Lung (tissue), 11 donors: ENCODE measurements at regions not wholly inside any gene's neighbourhood (a gene's known extent, or its start where the extent isn't known, plus 50 kb on each side); places are given as distances from the start of the nearest gene placed in this dataset.

Experiments
- ATAC-seq: fragments of 200-7000 bp; cut with Tn5 transposase; one replicate; pipeline ENCODE4 v1.9.1; 2020; ENCODE audit warnings: moderate number of reproducible peaks; ENCODE audit not compliant: insufficient read depth, low FRiP score
- DNase-seq, 3 donors: peaks; one replicate each; pipeline ENCODE4 v3.0.0-alpha.2; 2013 to 2017
- H3K27ac ChIP-seq, 2 donors: one replicate each; pipeline ENCODE4 v1.5.1; 2013; ENCODE audit warnings: mild to moderate bottlenecking in 2 of 2, moderate library complexity in 2 of 2, control low read depth in 1 of 2, inconsistent platforms in 1 of 2, low read depth in 1 of 2, low read length in 1 of 2
- H3K27me3 ChIP-seq, 3 donors: one replicate each; pipeline ENCODE4 v1.5.1; 2013; ENCODE audit warnings: low read length in 2 of 3; ENCODE audit not compliant: control insufficient read depth in 3 of 3, insufficient read depth in 3 of 3
- H3K36me3 ChIP-seq, 4 donors: one replicate each; pipeline ENCODE4 v1.5.1; 2013; ENCODE audit warnings: low read length in 4 of 4, mild to moderate bottlenecking in 1 of 4, moderate library complexity in 1 of 4; ENCODE audit not compliant: control insufficient read depth in 4 of 4, insufficient read depth in 4 of 4
- H3K4me1 ChIP-seq, 5 donors: one replicate each; pipeline ENCODE4 v1.5.1; 2013; ENCODE audit warnings: low read length in 5 of 5, mild to moderate bottlenecking in 2 of 5, moderate library complexity in 1 of 5; ENCODE audit not compliant: control insufficient read depth in 5 of 5, insufficient read depth in 5 of 5
- H3K4me3 ChIP-seq: one replicate; pipeline ENCODE4 v1.5.1; 2013; ENCODE audit warnings: mild to moderate bottlenecking, control low read depth, moderate library complexity
- H3K9ac ChIP-seq, 2 donors: one replicate each; pipeline ENCODE4 v1.5.1; 2013; ENCODE audit warnings: low read length in 2 of 2, control low read depth in 1 of 2; ENCODE audit not compliant: insufficient read depth in 1 of 2
- H3K9me3 ChIP-seq, 4 donors: one replicate each; pipeline ENCODE4 v1.5.1; 2013; ENCODE audit warnings: low read length in 3 of 4, mild to moderate bottlenecking in 1 of 4, moderate library complexity in 1 of 4; ENCODE audit not compliant: control insufficient read depth in 4 of 4, insufficient read depth in 3 of 4
- WGBS, 2 donors: extraction: QIAGEN DNeasy Blood & Tissue Kit; methylation state at CpG; one replicate each; pipeline ENCODE4 v1.1.7; 2013; 5-methylcytosine and 5-hydroxymethylcytosine counted together
- TF ChIP-seq, protein P1 (sequence below): IDR thresholded peaks from 2 replicates; pipeline ENCODE4 v1.5.1; 2012; ENCODE audit warnings: mild to moderate bottlenecking; ENCODE audit errors: control extremely low read depth, extremely low read depth
- donor health status: control.
- donor health status: control.
- donor health status: Bipolar disorder and iron deficiency.
- donor health status: healthy.
- donor health status: DM: yes; HTN: yes; CAD: no.

DNA sequence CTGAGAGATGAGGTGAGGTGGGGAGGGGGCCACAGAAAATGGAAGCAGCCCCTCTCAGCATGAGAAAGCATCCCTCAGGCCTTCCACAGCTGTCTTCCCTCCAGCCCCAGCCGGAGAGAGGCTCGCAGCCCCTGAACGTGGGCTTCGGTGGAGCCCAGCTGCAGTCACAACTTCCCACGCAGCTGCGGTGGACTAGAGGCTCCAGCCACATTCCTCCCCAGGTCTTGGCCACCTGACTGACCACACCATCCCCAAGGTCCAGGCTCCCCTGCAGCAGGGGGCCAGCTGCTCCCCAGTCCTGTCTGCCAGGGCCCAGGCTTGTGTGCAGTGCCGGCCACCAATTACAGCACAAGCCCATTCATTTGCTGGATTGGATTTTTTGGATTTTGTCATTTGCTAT, 212.3 kb upstream of the BCOR start:
- Histone ChIP-seq H3K27ac (no peak overlapping the region), H3K27me3 (peaks cover 0 to 7% (median 2%) of the 10 kb centered on the region in 3 donors), H3K9ac (no peak overlapping the region), H3K4me1 (peaks cover 0 to 3% (median 0%) of the 10 kb centered on the region in 5 donors), H3K9me3 (peaks cover 0 to 17% (median 0%) of the 10 kb centered on the region in 4 donors), H3K4me3 (no peak overlapping the region), H3K36me3 (no peaks in the 10 kb centered on the region)
- 82 to 95% methylated on average over 4 to 7 of the region's 7 CpGs for WGBS, 2 donors
- DNase-seq (peak; percentile 4 to 39 (median 19)), ATAC-seq (no peak)
- TF ChIP-seq, protein P1, sequence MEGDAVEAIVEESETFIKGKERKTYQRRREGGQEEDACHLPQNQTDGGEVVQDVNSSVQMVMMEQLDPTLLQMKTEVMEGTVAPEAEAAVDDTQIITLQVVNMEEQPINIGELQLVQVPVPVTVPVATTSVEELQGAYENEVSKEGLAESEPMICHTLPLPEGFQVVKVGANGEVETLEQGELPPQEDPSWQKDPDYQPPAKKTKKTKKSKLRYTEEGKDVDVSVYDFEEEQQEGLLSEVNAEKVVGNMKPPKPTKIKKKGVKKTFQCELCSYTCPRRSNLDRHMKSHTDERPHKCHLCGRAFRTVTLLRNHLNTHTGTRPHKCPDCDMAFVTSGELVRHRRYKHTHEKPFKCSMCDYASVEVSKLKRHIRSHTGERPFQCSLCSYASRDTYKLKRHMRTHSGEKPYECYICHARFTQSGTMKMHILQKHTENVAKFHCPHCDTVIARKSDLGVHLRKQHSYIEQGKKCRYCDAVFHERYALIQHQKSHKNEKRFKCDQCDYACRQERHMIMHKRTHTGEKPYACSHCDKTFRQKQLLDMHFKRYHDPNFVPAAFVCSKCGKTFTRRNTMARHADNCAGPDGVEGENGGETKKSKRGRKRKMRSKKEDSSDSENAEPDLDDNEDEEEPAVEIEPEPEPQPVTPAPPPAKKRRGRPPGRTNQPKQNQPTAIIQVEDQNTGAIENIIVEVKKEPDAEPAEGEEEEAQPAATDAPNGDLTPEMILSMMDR: no peak

DNA sequence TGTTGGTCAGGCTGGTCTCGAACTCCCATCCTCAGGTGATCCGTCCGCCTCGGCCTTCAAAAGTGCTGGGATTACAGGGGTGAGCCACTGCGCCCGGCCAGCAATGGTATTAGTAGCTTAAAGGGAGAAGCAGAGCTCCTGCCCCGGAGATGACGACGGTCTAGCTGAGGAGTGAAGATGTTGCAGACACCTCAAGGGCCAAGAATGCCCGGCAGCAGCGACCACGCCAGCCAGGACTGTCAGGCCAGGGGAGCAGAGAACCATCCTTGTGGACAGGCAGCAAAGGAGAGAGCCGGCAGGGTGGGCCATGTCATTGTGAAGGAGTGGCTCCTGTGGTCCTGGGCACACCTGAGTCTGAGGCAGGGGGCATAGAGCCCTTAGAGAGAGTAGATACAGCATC, 210.1 kb upstream of the BCOR start:
- no peak for ATAC-seq
- H3K36me3 ChIP-seq: no peaks in the 10 kb centered on the region
- H3K9me3 ChIP-seq: peaks cover 0 to 11% (median 0%) of the 10 kb centered on the region in 4 donors
- WGBS, 2 donors: 93 to 100% methylated on average over 13 of the region's 13 CpGs
- DNase-seq: no peak
- H3K4me3 ChIP-seq: no peak overlapping the region
- no peak overlapping the region for H3K9ac ChIP-seq
- H3K4me1 ChIP-seq: peaks cover 0 to 3% (median 0%) of the 10 kb centered on the region in 5 donors
- no peak overlapping the region for H3K27ac ChIP-seq
- H3K27me3 ChIP-seq: peaks cover 0 to 9% (median 2%) of the 10 kb centered on the region in 3 donors
- TF ChIP-seq, protein P1: no peak

DNA sequence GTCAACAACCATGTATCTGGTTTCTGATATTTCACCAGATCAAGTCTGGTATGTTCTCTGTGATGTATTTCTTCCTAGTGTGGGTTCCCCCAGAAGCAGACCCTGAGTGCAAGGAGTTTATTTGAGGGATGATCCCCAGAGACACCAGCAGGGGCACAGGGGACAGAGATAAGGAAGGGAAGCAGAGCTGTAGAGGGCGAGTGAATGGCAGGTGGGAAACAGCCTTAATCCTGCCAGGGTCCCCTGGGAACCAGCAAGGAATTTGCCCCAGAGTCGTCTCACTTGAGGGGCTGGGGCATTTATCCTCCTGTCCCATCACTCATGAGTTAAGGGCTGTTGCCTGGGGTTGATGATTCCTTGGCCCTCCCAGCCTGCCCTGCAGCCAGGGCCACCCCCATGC, 206.4 kb upstream of the BCOR start:
- Histone ChIP-seq H3K4me1 (no peaks in the 10 kb centered on the region), H3K9me3 (peaks cover 0 to 11% (median 0%) of the 10 kb centered on the region in 4 donors), H3K36me3 (no peaks in the 10 kb centered on the region), H3K9ac (no peak overlapping the region), H3K4me3 (no peak overlapping the region), H3K27me3 (peaks cover 3 to 7% (median 6%) of the 10 kb centered on the region in 3 donors), H3K27ac (no peak overlapping the region)
- TF ChIP-seq, protein P1: no peak
- WGBS, 2 donors: 56 to 83% methylated on average over 2 of the region's 2 CpGs
- no peak for ATAC-seq
- no peak for DNase-seq
